Epidermal melanocyte (primary cell): ENCODE measurements at regions not wholly inside any gene's neighbourhood (a gene's known extent, or its start where the extent isn't known, plus 50 kb on each side); places are given as distances from the start of the nearest gene placed in this dataset.
A peak's percentile ranks its signal among the peaks of the same experiment; 100 is the strongest.

Experiments
- DNase-seq: peaks from one replicate; pipeline ENCODE4 v3.0.0; 2011; ENCODE audit warnings: low spot score; ENCODE audit not compliant: insufficient read length

GRCh38 chr15:66832664-66833063 lies 130.6 kb downstream of the SMAD6 start:
- no peak for DNase-seq

GRCh38 chr15:66833371-66833770 lies 131.3 kb downstream of the SMAD6 start:
- no peak for DNase-seq

- no peak for DNase-seq
Observed at GRCh38 chr15:66833803-66834202, 131.8 kb downstream of the SMAD6 start.

- DNase-seq, result no peak
Observed at GRCh38 chr15:66834881-66835878, 133.1 kb downstream of the SMAD6 start.

- no peak for DNase-seq
Observed at GRCh38 chr15:66836231-66837030, 134.4 kb downstream of the SMAD6 start.

- no peak for DNase-seq
Observed at GRCh38 chr15:66838202-66838601, 136.2 kb downstream of the SMAD6 start.

- DNase-seq, result peak; percentile 51
Observed at GRCh38 chr15:66838671-66839239, 136.7 kb downstream of the SMAD6 start.

GRCh38 chr15:66839506-66840112 lies 137.6 kb downstream of the SMAD6 start:
- no peak for DNase-seq

GRCh38 chr15:66840615-66841390 lies 138.8 kb downstream of the SMAD6 start:
- no peak for DNase-seq

- DNase-seq, result peak; percentile 83
Observed at GRCh38 chr15:66841953-66842681, 140.1 kb downstream of the SMAD6 start.

- peak; percentile 59 for DNase-seq
Observed at GRCh38 chr15:66842710-66843441, 140.8 kb downstream of the SMAD6 start.

- no peak for DNase-seq
Observed at GRCh38 chr15:66843581-66843980, 141.5 kb downstream of the SMAD6 start.

- DNase-seq, result no peak
Observed at GRCh38 chr15:66844041-66844746, 142.2 kb downstream of the SMAD6 start.

- DNase-seq, result no peak
Observed at GRCh38 chr15:66844747-66845145, 142.7 kb downstream of the SMAD6 start.

GRCh38 chr15:66845266-66845785 lies 143.3 kb downstream of the SMAD6 start:
- no peak for DNase-seq

- DNase-seq, result no peak
Observed at GRCh38 chr15:66846031-66846430, 144.0 kb downstream of the SMAD6 start.

GRCh38 chr15:66846811-66847210 lies 144.8 kb downstream of the SMAD6 start:
- no peak for DNase-seq

GRCh38 chr15:66847565-66847991 lies 145.5 kb downstream of the SMAD6 start:
- DNase-seq, result no peak
